ENCODE measurements at regions not wholly inside any gene's neighbourhood (a gene's known extent, or its start where the extent isn't known, plus 50 kb on each side); places are given as distances from the start of the nearest gene placed in this dataset.

GRCh38 chr2:207257251-207258250, 91.8 kb upstream of the KLF7 start:
- no peak for DNase-seq

GRCh38 chr2:207258263-207258991, 92.7 kb upstream of the KLF7 start:
- peak; percentile 48 for DNase-seq

DNA sequence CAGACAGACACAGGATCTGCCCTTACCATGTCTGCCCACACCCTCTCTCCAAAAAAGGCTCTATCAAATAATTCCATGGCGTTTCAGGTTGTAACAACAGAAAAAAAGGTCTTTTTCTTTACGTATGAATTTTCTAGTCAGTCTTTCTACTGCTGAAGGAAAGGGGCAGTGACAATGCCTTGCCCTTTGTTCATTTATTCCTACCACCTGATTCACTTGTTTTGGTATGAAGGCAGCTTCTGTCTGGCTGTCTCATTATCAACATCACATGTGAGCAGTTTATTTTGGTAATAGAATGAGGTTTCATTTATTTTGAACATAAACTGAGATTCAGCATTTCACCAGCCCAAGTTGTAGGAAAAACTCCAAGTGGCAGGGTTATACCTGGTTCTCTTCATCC, 94.3 kb upstream of the KLF7 start:
- no peak for DNase-seq

GRCh38 chr2:207260947-207261346, 95.2 kb upstream of the KLF7 start:
- DNase-seq: no peak

GRCh38 chr2:207264310-207264709, 98.6 kb upstream of the KLF7 start:
- no peak for DNase-seq

GRCh38 chr2:207265332-207265731, 99.6 kb upstream of the KLF7 start:
- no peak for DNase-seq

DNA sequence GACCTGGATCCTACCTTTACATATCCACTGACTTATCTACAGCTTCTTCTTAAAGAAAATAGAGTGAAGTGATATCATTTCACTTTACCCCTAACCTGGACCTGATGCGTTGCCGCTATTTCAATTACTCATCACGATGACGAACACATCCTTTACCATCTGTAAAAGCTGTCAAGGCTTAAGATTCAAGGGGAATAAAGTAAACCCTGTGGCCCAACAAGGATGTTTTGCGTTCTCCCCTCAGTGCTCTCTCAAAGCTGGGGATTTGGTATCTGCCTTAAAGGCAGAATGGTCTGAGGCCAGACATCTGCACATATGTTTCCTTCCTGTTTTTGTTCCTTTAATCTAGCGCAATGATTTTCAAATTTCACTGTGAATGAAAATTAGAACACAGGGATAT, 100.1 kb upstream of the KLF7 start:
- no peak for DNase-seq

DNA sequence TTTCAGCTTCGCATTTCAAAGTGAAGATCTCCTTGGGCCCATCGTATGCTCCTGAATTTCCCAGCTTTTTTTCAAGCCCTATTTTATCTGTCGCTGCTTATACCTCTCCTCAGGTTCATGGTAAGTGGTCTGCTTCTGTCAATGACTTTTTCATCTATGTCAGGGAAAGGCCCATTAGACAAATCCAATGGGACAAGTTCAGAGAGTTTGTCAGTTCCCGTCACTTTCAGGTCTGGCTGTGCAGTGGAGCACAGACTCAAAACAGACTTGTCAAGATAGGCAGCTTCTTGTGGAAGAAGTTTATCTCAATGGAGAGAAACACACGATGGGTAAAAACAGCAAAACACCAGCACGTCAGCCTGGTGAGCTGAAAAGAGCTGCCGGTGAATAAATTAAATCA, 100.9 kb upstream of the KLF7 start:
- DNase-seq: no peak

DNA sequence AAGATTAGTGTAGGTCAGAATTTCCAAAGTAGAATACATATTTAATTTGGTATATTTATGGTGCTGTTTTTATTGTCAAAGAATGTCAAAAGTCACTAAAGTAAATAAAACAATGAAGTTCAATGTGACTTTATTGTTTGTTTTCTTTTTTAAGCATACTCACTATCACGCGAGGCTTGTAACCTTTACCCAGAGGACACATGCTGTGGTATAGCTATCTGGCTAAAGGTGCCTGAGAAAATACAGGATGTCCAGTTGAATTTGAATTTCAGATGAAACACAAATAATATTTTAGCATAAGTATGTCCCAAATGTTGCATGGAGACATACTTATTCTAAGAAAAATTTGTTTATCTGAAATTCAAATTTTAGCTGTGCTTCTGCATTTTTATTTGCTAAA, 103.3 kb upstream of the KLF7 start:
- no peak for DNase-seq

DNA sequence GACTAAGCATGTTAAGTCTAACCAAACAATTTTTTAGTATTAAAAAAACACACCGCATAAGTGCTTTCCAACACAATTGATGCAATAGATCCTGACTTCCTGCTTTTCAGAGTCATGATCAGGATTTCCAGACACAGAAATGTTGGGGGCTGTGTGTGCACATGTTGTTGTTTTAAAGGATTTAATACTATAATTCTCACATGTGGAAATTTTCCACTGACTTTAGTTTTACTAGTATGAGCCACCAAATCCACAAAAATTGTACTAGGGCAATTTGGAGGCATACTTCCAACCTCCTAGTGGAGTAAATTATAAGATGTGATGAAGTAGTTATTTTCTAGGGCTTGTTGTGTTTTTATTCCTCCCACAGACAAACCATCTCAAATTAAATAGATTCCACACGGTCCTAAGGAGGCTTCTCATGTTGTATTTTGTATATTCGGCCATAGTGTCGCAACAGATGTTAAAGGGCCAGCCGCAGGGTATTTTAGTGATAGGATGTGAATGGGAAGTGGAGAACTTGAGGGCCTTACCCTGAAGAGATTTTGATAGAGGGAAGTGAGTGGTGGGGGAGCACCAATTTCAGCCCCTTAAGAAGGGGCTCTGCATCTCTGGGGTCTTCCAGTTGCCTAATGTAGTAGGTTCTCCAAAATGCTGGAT, 108.9 kb upstream of the KLF7 start:
- no peak for DNase-seq

GRCh38 chr2:207275779-207276178, 110.0 kb upstream of the KLF7 start:
- DNase-seq: no peak

DNA sequence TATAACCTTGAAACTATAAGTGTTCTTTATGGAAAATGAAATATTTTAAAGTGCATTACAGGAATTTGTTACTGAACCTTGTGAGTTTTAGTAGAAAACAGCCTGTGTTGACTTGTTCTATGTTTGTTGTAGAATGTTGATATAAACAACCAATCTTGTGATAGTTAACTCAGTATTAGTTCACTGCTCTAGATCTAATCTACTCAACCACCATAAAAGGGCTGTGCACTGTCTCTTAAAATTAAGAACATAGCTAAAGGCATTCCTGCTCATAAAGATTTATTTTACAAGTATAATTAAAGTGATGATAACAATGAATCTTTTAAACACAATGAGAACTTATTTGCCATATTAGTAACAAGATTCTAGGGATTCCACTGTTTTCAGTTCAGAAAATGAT, 110.5 kb upstream of the KLF7 start:
- DNase-seq: no peak

DNA sequence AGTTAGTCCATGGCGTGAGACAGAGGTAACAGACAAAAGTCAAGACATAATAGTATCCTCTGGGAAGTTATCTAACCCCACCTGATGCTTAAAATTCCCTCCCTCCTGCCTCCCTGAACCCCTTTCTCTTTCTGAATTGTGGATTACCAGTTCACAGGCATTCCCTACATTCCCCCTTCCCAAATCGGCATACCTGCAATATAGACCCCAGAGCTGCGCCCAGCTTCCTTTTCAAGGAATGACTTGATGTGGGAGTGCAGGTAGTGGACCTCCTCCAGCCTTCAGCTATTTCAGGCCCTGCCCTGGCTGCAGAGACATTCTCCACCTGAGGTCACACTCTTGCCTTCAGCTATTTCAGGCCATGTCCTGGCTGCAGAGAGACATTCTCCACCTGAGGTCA, 111.1 kb upstream of the KLF7 start:
- no peak for DNase-seq

GRCh38 chr2:207279520-207279919, 113.8 kb upstream of the KLF7 start:
- no peak for DNase-seq

- DNase-seq: no peak
These were observed 115.7 kb upstream of the KLF7 start for GRCh38 chr2:207281436-207281835.

DNA sequence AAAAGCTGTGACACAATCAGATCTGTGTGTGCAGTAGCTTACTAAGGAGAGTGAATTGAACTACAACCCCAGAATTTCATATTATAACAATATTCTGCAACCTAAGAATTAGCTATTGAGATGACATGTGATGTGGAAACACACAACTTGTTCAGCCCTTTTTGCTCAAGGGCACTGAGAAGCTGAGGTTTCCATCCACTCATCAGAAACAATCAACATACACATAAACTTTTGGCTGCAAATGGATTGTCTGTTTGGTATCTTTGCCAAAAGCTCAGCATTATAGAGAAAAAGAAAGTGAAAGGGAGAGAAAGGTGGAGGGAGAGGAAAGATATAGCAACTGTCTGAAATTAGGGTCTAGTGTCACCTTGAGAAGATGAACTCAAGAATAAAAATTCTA, 117.2 kb upstream of the KLF7 start:
- DNase-seq: no peak

- no peak for DNase-seq
These were observed 117.6 kb upstream of the KLF7 start for GRCh38 chr2:207283356-207283755.

DNA sequence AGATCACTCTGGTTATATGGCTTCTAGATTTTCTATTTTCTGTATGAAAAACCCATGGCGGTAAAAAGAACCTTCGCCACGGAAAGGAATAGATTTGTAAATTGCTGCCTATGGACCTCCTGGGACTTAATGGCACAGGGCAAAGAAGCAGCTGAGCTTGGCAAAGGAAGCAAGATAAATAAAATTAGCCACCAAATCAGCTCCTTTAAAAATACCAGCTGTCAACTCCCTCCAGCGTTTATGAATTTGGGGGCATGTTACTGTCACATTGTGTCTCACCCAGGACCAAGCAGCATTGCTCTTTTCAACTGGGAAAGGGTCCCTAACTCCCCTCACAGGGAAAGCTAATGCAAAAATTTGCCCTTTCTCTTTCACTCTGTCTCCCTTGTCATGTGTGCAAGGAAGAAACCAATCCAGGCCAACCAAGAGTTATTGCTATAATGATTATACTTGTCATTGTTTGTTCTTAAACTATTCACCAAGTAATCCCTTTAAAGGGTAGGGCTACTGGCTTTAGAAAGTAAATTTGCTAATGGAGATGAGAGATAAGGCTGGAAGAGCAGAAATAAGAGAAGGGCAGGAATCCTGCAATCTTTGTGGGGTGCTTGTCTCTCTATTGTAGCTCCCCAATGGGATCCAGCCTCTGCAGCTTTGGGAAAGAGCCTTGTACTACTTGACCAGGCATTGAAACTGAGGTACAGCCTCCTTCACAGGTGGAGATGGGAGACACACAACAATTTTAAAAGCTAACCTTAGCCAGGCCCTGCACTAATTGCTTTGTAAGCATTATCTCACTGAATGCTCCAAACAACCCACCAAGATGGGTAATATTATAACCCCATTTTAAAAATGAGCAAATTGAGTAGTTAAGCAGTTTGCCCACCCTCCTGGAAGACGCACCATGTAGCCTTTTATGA, 119.1 kb upstream of the KLF7 start:
- no peak for DNase-seq

DNA sequence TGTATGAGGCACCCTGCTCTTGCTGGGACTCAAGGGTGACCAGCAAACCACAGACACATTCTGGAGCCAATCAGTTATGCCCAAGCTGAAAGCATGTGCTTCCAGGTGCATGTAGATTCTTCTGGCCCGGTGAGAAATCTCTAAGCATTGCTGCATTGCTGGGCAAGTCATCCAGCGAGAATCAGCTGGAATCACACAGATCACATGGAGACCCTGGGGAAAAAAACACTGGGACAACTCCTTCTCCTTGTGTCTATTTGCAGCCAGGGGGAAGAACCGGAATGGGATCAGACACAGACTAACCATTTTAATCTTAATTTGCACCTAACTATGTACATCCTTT, 119.7 kb upstream of the KLF7 start:
- no peak for DNase-seq

GRCh38 chr2:207286106-207286505, 120.4 kb upstream of the KLF7 start:
- no peak for DNase-seq

DNA sequence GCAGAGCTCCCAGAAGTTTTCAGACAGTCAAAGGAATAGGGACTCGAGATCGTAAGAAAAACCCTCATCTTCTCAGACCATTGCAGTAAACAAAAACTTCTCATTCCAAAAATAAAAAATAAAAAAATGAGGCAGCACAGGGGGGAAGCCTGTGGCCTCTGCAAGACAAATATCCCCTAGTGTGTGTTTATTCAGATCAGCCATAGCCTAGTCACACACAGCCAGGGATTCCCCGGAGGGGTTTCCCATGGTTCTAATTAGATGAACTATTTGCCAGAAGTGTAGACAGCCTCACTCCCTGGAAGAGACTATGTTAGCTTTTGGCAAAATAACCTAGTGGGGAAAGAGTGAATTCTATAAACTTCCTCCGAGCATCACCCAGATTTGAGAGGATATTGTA, 122.9 kb upstream of the KLF7 start:
- no peak for DNase-seq

DNA sequence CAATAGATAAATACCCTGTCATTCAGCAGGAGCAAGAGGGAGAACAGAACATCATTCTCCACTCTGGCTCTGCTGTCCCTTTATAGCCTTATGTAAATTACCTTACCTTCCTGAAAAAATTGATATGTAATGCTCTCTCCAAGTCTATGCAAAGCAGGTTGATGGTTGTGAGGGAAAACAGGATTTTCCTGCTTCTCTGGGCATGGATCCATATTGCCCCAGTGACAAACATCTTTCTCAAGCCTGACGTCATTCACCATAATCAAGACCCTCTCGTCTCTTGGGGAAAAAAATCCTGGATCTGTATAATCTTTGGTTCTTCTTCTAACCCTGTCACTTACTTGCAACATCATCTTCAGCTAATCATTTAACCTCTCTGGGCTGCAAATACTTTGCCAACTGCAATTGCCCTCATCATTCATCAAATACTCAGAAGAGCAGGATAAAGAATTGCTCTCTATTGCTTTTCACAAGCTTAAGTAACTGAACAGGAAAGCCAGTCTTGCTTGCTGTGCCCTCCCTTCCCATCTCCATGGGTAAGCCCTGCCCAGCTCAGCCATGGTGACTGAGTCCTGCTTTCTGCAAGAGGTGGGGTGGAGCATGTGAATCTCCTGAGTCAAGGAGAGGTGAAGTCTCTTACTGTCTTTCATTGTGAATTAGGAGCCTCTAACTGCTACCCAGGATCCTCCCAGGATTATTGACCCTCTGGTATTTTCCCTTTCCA, 123.7 kb upstream of the KLF7 start:
- no peak for DNase-seq
